Activated CD8-positive, alpha-beta T cell treated with anti-CD3 and anti-CD28 coated beads for 36 hours (primary cell): ENCODE measurements at regions not wholly inside any gene's neighbourhood (a gene's known extent, or its start where the extent isn't known, plus 50 kb on each side); places are given as distances from the start of the nearest gene placed in this dataset.

Source experiments
- ATAC-seq: fragments of 200-7000 bp; cut with Tn5 transposase; one replicate; pipeline ENCODE4 v1.10.0; 2021; ENCODE audit warnings: mild to moderate bottlenecking, moderate library complexity
- CTCF ChIA-PET: fragments of 350-600 bp; sonication (Branson Sonifier 250); formaldehyde crosslinking; loops from one replicate; lab custom pipeline; 2021; ENCODE audit warnings: antibody characterized with exemption; lab: Charles Lee
- POLR2A ChIA-PET: fragments of 350-600 bp; sonication (Branson Sonifier 250); formaldehyde crosslinking; loops from one replicate; lab custom pipeline; 2021; ENCODE audit warnings: antibody characterized with exemption; lab: Charles Lee
- DNase-seq: peaks from one replicate; pipeline ENCODE4 v3.0.0-alpha.2; 2020
- H3K27ac Mint-ChIP-seq: one replicate; pipeline ENCODE4 v1.8.0; 2021; ENCODE audit warnings: mild to moderate bottlenecking, mixed read lengths
- H3K27me3 Mint-ChIP-seq: one replicate; pipeline ENCODE4 v1.8.0; 2021; ENCODE audit warnings: mixed read lengths
- H3K36me3 Mint-ChIP-seq: one replicate; pipeline ENCODE4 v1.8.0; 2021; ENCODE audit warnings: low read depth, mixed read lengths
- H3K4me1 Mint-ChIP-seq: one replicate; pipeline ENCODE4 v1.8.0; 2021; ENCODE audit warnings: low read depth, mixed read lengths
- H3K4me3 Mint-ChIP-seq: one replicate; pipeline ENCODE4 v1.8.0; 2021; ENCODE audit warnings: mild to moderate bottlenecking, moderate library complexity, mixed read lengths
- H3K9me3 Mint-ChIP-seq: one replicate; pipeline ENCODE4 v1.8.0; 2021; ENCODE audit warnings: mixed read lengths
- CTCF ChIP-seq: fragments of 200-600 bp; IDR thresholded peaks from one replicate; pipeline ENCODE4 v1.8.0; 2022; ENCODE audit warnings: antibody characterized with exemption, mild to moderate bottlenecking
- intact Hi-C: fragments of 100-400 bp; cut with micrococcal nuclease; formaldehyde crosslinking; loops from one replicate; pipeline ENCODE4 v1.10.0; 2022

- Mint-ChIP-seq H3K4me3 (no peak overlapping the region), H3K27me3 (no peaks in the 10 kb centered on the region), H3K27ac (no peak overlapping the region), H3K36me3 (no peaks in the 10 kb centered on the region), H3K9me3 (no peaks in the 10 kb centered on the region), H3K4me1 (peaks cover 8% of the 10 kb centered on the region)
- intact Hi-C loops = no loop called here
- CTCF ChIA-PET = no interaction called here
- DNase-seq = no peak
- POLR2A ChIA-PET = no interaction called here
- ATAC-seq = no peak
- no peak for TF ChIP-seq CTCF
Observed at GRCh38 chr15:69587723-69588426, 135.3 kb downstream of the RPLP1 start.

GRCh38 chr15:69590201-69590710 lies 137.6 kb downstream of the RPLP1 start:
- Mint-ChIP-seq H3K36me3 (no peaks in the 10 kb centered on the region), H3K9me3 (no peaks in the 10 kb centered on the region), H3K4me3 (no peak overlapping the region), H3K27ac (no peak overlapping the region), H3K4me1 (peaks cover 4% of the 10 kb centered on the region), H3K27me3 (no peaks in the 10 kb centered on the region)
- ChIA-PET CTCF (interaction anchor here (1.1 kb wide), 1 partner anchor 34 kb away, joined by 3 read pairs; no protein-coding TSS in a partner anchor), POLR2A (interaction anchor here (0.9 kb wide), 1 partner anchor 110 kb away, joined by 3 read pairs; no protein-coding TSS in a partner anchor)
- intact Hi-C loops = no loop called here
- no peak for TF ChIP-seq CTCF
- ATAC-seq = no peak
- DNase-seq = no peak

GRCh38 chr15:69590932-69591524 lies 138.4 kb downstream of the RPLP1 start:
- H3K9me3 Mint-ChIP-seq = no peaks in the 10 kb centered on the region
- no peak overlapping the region for H3K27ac Mint-ChIP-seq
- H3K27me3 Mint-ChIP-seq = peaks cover 3% of the 10 kb centered on the region
- DNase-seq (no peak), ATAC-seq (no peak)
- intact Hi-C loops = no loop called here
- H3K36me3 Mint-ChIP-seq = no peaks in the 10 kb centered on the region
- ChIA-PET CTCF (interaction anchor here (0.9 to 1.4 kb wide), 4 partner anchors 16 to 115 kb away, joined by 3 to 4 read pairs (median 3); no protein-coding TSS in a partner anchor), POLR2A (interaction anchor here (1.2 kb wide), 1 partner anchor 9 kb away, joined by 6 read pairs; no protein-coding TSS in a partner anchor)
- H3K4me3 Mint-ChIP-seq = no peak overlapping the region
- TF ChIP-seq CTCF = no peak
- H3K4me1 Mint-ChIP-seq = peaks cover 4% of the 10 kb centered on the region

- CTCF ChIA-PET = interaction anchor here (1.3 to 1.4 kb wide), 2 partner anchors 17 to 116 kb away, joined by 3 to 4 read pairs; no protein-coding TSS in a partner anchor
- TF ChIP-seq CTCF = no peak
- peaks cover 3% of the 10 kb centered on the region for H3K27me3 Mint-ChIP-seq
- POLR2A ChIA-PET = interaction anchor here (1.2 kb wide), 1 partner anchor 10 kb away, joined by 6 read pairs; no protein-coding TSS in a partner anchor
- H3K4me1 Mint-ChIP-seq = peaks cover 4% of the 10 kb centered on the region
- no peak overlapping the region for H3K27ac Mint-ChIP-seq
- ATAC-seq (no peak), DNase-seq (no peak)
- H3K36me3 Mint-ChIP-seq = no peaks in the 10 kb centered on the region
- no peaks in the 10 kb centered on the region for H3K9me3 Mint-ChIP-seq
- intact Hi-C loops = no loop called here
- H3K4me3 Mint-ChIP-seq = no peak overlapping the region
Observed at GRCh38 chr15:69591905-69592508, 139.4 kb downstream of the RPLP1 start.
